MM.1S (cell line): ENCODE measurements at regions not wholly inside any gene's neighbourhood (a gene's known extent, or its start where the extent isn't known, plus 50 kb on each side); places are given as distances from the start of the nearest gene placed in this dataset.

ENCODE experiments used
- DNase-seq: peaks from one replicate; pipeline ENCODE4 v3.0.0-alpha.2; 2015
- H2AFZ ChIP-seq: fragments of 300-600 bp; sonication (generic); 2 replicates; pipeline ENCODE4 v1.6.0; 2016; ENCODE audit warnings: antibody characterized with exemption, low read length
- H3F3A ChIP-seq: fragments of 300-600 bp; sonication (generic); 2 replicates; pipeline ENCODE4 v1.6.1; 2016; ENCODE audit warnings: mild to moderate bottlenecking, antibody characterized with exemption, low read length, moderate library complexity, mixed read lengths; ENCODE audit not compliant: insufficient read depth
- H3K27ac ChIP-seq: fragments of 300-600 bp; sonication (generic); 2 replicates; pipeline ENCODE4 v1.5.1; 2016; ENCODE audit warnings: mild to moderate bottlenecking, low read length
- H3K27me3 ChIP-seq: fragments of 300-600 bp; sonication (generic); replicated peaks from 2 replicates; pipeline ENCODE4 v1.6.0; 2016; ENCODE audit warnings: low read length; ENCODE audit not compliant: insufficient read depth
- H3K36me3 ChIP-seq: fragments of 300-600 bp; sonication (generic); replicated peaks from 2 replicates; pipeline ENCODE4 v1.6.1; 2016; ENCODE audit warnings: mild to moderate bottlenecking, low read length, mixed read lengths; ENCODE audit not compliant: insufficient read depth
- H3K4me1 ChIP-seq: fragments of 300-600 bp; sonication (generic); 2 replicates; pipeline ENCODE4 v1.6.1; 2016; ENCODE audit warnings: low read length, mixed read lengths
- H3K4me2 ChIP-seq: fragments of 300-600 bp; sonication (generic); 2 replicates; pipeline ENCODE4 v1.6.0; 2016; ENCODE audit warnings: low read depth, low read length
- H3K4me3 ChIP-seq: fragments of 300-600 bp; sonication (generic); 2 replicates; pipeline ENCODE4 v1.5.1; 2016; ENCODE audit warnings: low read length, mixed read lengths
- H3K79me2 ChIP-seq: fragments of 300-600 bp; sonication (generic); 2 replicates; pipeline ENCODE4 v1.6.1; 2016; ENCODE audit warnings: mixed run types, low read length, mixed read lengths
- H3K9ac ChIP-seq: fragments of 300-600 bp; sonication (generic); 2 replicates; pipeline ENCODE4 v1.6.1; 2016; ENCODE audit warnings: low read length, mixed read lengths
- H3K9me2 ChIP-seq: fragments of 300-600 bp; sonication (generic); replicated peaks from 2 replicates; pipeline ENCODE4 v1.6.1; 2016; ENCODE audit warnings: mild to moderate bottlenecking, low read length, mixed read lengths; ENCODE audit not compliant: insufficient read depth
- H3K9me3 ChIP-seq: fragments of 300-600 bp; sonication (generic); replicated peaks from 2 replicates; pipeline ENCODE4 v1.6.1; 2016; ENCODE audit warnings: mild to moderate bottlenecking, low read length, mixed read lengths; ENCODE audit not compliant: insufficient read depth
- H4K20me1 ChIP-seq: fragments of 300-600 bp; sonication (generic); 2 replicates; pipeline ENCODE4 v1.6.1; 2016; ENCODE audit warnings: mild to moderate bottlenecking, low read length, moderate library complexity, mixed read lengths; ENCODE audit not compliant: insufficient read depth
- EZH2 ChIP-seq: fragments of 300-600 bp; sonication (generic); optimal IDR thresholded peaks from 2 replicates; pipeline ENCODE3; 2017; ENCODE audit warnings: low read depth, mild to moderate bottlenecking, antibody characterized with exemption, low read length, mixed read lengths
- EZH2phosphoT487 ChIP-seq: fragments of 300-600 bp; sonication (generic); IDR thresholded peaks from 2 replicates; pipeline ENCODE4 v1.6.1; 2018; ENCODE audit warnings: antibody characterized with exemption, low read length
- TF ChIP-seq, protein P1 (sequence below): fragments of 300-600 bp; sonication (generic); IDR thresholded peaks from 2 replicates; pipeline ENCODE4 v1.5.1; 2016; ENCODE audit warnings: antibody characterized with exemption, low read length, mixed read lengths

DNA sequence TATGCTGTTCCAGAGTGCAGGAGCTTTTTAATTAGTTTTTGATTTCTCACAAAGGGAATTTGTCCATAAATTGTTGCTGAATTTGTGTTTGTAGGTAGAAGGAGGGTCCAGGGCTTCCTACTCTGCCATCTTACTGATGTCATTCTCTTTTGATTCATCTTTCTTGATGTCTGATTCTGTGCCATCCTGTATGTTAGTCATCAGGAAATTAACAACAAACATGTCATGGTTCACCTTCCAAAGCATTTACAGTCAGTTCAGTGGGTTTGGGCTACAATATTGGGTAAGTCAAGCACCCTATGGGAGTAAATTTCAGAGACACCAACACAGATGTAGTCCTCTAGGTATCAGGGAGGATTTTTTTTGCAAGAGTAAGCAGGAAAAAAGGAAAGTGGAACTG, 135.2 kb upstream of the SLC38A2 start:
- H3K79me2 ChIP-seq, result no peaks in the 10 kb centered on the region
- TF ChIP-seq, protein P1, sequence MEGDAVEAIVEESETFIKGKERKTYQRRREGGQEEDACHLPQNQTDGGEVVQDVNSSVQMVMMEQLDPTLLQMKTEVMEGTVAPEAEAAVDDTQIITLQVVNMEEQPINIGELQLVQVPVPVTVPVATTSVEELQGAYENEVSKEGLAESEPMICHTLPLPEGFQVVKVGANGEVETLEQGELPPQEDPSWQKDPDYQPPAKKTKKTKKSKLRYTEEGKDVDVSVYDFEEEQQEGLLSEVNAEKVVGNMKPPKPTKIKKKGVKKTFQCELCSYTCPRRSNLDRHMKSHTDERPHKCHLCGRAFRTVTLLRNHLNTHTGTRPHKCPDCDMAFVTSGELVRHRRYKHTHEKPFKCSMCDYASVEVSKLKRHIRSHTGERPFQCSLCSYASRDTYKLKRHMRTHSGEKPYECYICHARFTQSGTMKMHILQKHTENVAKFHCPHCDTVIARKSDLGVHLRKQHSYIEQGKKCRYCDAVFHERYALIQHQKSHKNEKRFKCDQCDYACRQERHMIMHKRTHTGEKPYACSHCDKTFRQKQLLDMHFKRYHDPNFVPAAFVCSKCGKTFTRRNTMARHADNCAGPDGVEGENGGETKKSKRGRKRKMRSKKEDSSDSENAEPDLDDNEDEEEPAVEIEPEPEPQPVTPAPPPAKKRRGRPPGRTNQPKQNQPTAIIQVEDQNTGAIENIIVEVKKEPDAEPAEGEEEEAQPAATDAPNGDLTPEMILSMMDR, result no peak
- TF ChIP-seq EZH2phosphoT487, result no peak
- TF ChIP-seq EZH2, result no peak
- no peak overlapping the region for H3K27ac ChIP-seq

DNA sequence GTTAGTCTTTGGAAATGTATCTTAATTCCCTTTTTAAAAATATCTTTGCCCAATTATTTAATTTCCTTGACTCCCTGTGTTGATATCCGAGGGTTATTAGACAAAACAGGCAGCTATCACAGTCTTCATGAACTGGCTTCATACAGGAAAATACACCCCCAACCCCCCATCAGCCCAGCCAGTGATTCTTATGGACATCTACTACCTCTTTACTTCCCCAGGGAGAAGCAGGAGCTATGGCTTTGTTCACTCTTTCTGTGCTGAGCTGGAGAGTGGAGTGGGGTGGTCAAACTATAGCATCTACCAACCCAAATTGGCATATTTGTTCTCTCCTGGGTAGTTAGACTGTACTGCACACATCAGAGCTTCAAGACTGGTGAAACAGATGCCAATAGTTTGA, 134.4 kb upstream of the SLC38A2 start:
- Histone ChIP-seq H3K27me3 (no peaks in the 10 kb centered on the region), H3F3A (no peaks in the 10 kb centered on the region), H4K20me1 (no peaks in the 10 kb centered on the region), H3K9me2 (no peaks in the 10 kb centered on the region), H3K4me2 (no peak overlapping the region), H2AFZ (no peak overlapping the region), H3K27ac (no peak overlapping the region), H3K9ac (no peak overlapping the region), H3K4me3 (no peak overlapping the region), H3K79me2 (no peaks in the 10 kb centered on the region), H3K4me1 (0 out of 2 replicates have a peak, but pooled peaks cover 6% of the 10 kb centered on the region), H3K9me3 (no peaks in the 10 kb centered on the region), H3K36me3 (no peaks in the 10 kb centered on the region)
- no peak for DNase-seq
- TF ChIP-seq EZH2 (no peak), EZH2phosphoT487 (no peak)
- TF ChIP-seq, protein P1, result no peak

More for the DNA sequence above, 135.2 kb upstream of the SLC38A2 start:
- Histone ChIP-seq H3K4me3 (no peak overlapping the region), H3K9me2 (no peaks in the 10 kb centered on the region), H2AFZ (no peak overlapping the region), H3F3A (no peaks in the 10 kb centered on the region), H3K9ac (no peak overlapping the region), H3K36me3 (no peaks in the 10 kb centered on the region), H3K4me2 (no peak overlapping the region), H4K20me1 (no peaks in the 10 kb centered on the region), H3K27me3 (no peaks in the 10 kb centered on the region), H3K9me3 (no peaks in the 10 kb centered on the region), H3K4me1 (0 out of 2 replicates have a peak, but pooled peaks cover 6% of the 10 kb centered on the region)
- DNase-seq, result no peak

DNA sequence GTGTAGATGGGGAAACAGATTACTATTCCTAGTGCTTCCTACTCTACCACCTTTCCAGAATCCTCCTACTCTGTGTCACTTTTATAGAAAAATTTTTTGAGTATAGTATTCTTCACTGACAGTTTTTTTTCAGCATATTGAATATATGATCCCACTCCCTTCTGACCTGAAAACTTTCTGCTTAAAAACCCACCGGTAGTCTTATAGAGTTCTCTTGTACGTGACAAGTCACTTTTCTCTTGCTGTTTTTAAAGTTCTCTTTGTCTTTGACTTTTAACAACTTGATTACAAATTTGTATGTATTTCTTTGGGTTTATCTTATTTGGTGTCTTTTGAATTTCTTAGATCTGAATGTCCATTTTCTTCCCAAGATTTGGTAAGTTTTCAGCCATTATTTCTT, 133.6 kb upstream of the SLC38A2 start:
- H3K27ac ChIP-seq, result no peak overlapping the region
- H3K9me2 ChIP-seq, result no peaks in the 10 kb centered on the region
- H3K9ac ChIP-seq, result no peak overlapping the region
- H3K36me3 ChIP-seq, result no peaks in the 10 kb centered on the region
- H3K4me3 ChIP-seq, result no peak overlapping the region
- no peaks in the 10 kb centered on the region for H3F3A ChIP-seq
- H3K27me3 ChIP-seq, result no peaks in the 10 kb centered on the region
- TF ChIP-seq, protein P1, result no peak
- no peak for TF ChIP-seq EZH2
- no peak for TF ChIP-seq EZH2phosphoT487
- no peaks in the 10 kb centered on the region for H4K20me1 ChIP-seq
- H3K79me2 ChIP-seq, result no peaks in the 10 kb centered on the region
- no peak overlapping the region for H3K4me2 ChIP-seq
- no peak overlapping the region for H2AFZ ChIP-seq
- 0 out of 2 replicates have a peak, but pooled peaks cover 8% of the 10 kb centered on the region for H3K4me1 ChIP-seq
- no peak for DNase-seq
- no peaks in the 10 kb centered on the region for H3K9me3 ChIP-seq
